H1 (cell line): ENCODE measurements at regions not wholly inside any gene's neighbourhood (a gene's known extent, or its start where the extent isn't known, plus 50 kb on each side); places are given as distances from the start of the nearest gene placed in this dataset.

ENCODE experiments used
- CTCF ChIA-PET: fragments of 300-600 bp; sonication (Branson Sonifier 250); formaldehyde crosslinking; loops from one replicate; lab custom pipeline; 2021; ENCODE audit not compliant: partially characterized antibody; lab: Charles Lee
- POLR2A ChIA-PET: fragments of 300-600 bp; sonication (Branson Sonifier 250); formaldehyde crosslinking; loops from one replicate; lab custom pipeline; 2021; ENCODE audit warnings: inconsistent platforms; ENCODE audit not compliant: partially characterized antibody; lab: Charles Lee
- DNase-seq, 2 experiments: peaks; one replicate each; pipeline versions ENCODE4 v3.0.0 to v3.0.0-alpha.2; 2010 to 2022; ENCODE audit warnings: low spot score in 2 of 2, low read depth in 1 of 2, mixed read lengths in 1 of 2
- FAIRE-seq: peaks from 2 replicates; lab custom pipeline; 2011; peaks lifted over from hg19 to GRCh38; lab: Jason Lieb, UNC
- H2AFZ ChIP-seq: 2 replicates; pipeline ENCODE4 v1.8.1; 2012; ENCODE audit warnings: low read length, inconsistent platforms
- H2AK5ac ChIP-seq: 2 replicates; pipeline ENCODE4 v1.6.1; 2013; ENCODE audit warnings: low read depth, low read length
- H2BK120ac ChIP-seq: replicated peaks from 2 replicates; pipeline ENCODE3; 2013; ENCODE audit warnings: low read depth, low read length, inconsistent platforms
- H2BK12ac ChIP-seq: 2 replicates; pipeline ENCODE4 v1.6.1; 2013; ENCODE audit warnings: low read depth, low read length
- H2BK15ac ChIP-seq: 2 replicates; pipeline ENCODE4 v1.6.1; 2013; ENCODE audit warnings: low read length
- H2BK20ac ChIP-seq: 2 replicates; pipeline ENCODE4 v1.6.1; 2013; ENCODE audit warnings: low read length
- H2BK5ac ChIP-seq: 2 replicates; pipeline ENCODE4 v1.6.1; 2013; ENCODE audit warnings: low read depth, low read length
- H3K14ac ChIP-seq: 2 replicates; pipeline ENCODE4 v1.6.1; 2013; ENCODE audit warnings: inconsistent platforms; ENCODE audit not compliant: insufficient read length
- H3K18ac ChIP-seq: 2 replicates; pipeline ENCODE4 v1.6.1; 2013; ENCODE audit warnings: low read length; ENCODE audit errors: extremely low read depth
- H3K23ac ChIP-seq: 2 replicates; pipeline ENCODE4 v1.6.1; 2013; ENCODE audit warnings: inconsistent platforms; ENCODE audit not compliant: insufficient read length
- H3K23me2 ChIP-seq: 2 replicates; pipeline ENCODE4 v1.6.1; 2013; ENCODE audit warnings: low read depth, low read length
- H3K27ac ChIP-seq: 2 replicates; pipeline ENCODE4 v1.6.1; 2011; ENCODE audit warnings: low read depth, low read length, inconsistent platforms
- H3K27me3 ChIP-seq, 4 experiments: replicated peaks in 1 of 4; 1 replicate in 1 of 4; 2 replicates in 3 of 4; pipeline versions ENCODE4 v1.6.1 to v1.8.1; 2011 to 2013; ENCODE audit warnings: low read length in 3 of 4, mild to moderate bottlenecking in 3 of 4, inconsistent platforms in 2 of 4, mixed read lengths in 2 of 4, moderate library complexity in 1 of 4; ENCODE audit not compliant: control insufficient read depth in 3 of 4, insufficient read depth in 3 of 4; ENCODE audit errors: extremely low read depth in 1 of 4
- H3K36me3 ChIP-seq, 4 experiments: 2 replicates each; pipeline versions ENCODE4 v1.6.1 to v1.8.1; 2011 to 2013; ENCODE audit warnings: mild to moderate bottlenecking in 4 of 4, low read length in 3 of 4, moderate library complexity in 2 of 4, control low read depth in 1 of 4, inconsistent platforms in 1 of 4; ENCODE audit not compliant: insufficient read depth in 4 of 4, control insufficient read depth in 2 of 4
- H3K4ac ChIP-seq: replicated peaks from 2 replicates; pipeline ENCODE3; 2013; ENCODE audit warnings: low read length, low read depth, mixed read lengths, inconsistent platforms; ENCODE audit not compliant: insufficient read length
- H3K4me1 ChIP-seq, 4 experiments: replicated peaks in 1 of 4; 1 replicate in 1 of 4; 2 replicates in 3 of 4; pipeline versions ENCODE4 v1.6.1 to v1.8.1; 2011 to 2013; ENCODE audit warnings: low read length in 3 of 4, inconsistent platforms in 2 of 4, mixed read lengths in 1 of 4; ENCODE audit not compliant: insufficient read depth in 4 of 4, control insufficient read depth in 3 of 4
- H3K4me2 ChIP-seq, 2 experiments: 2 replicates each; pipeline versions ENCODE4 v1.6.1 to v1.8.1; 2011 to 2013; ENCODE audit warnings: low read depth in 2 of 2, low read length in 2 of 2, control low read depth in 1 of 2, inconsistent platforms in 1 of 2, mild to moderate bottlenecking in 1 of 2; ENCODE audit not compliant: insufficient read depth in 1 of 2
- H3K4me3 ChIP-seq, 4 experiments: fragments of 200-600, 300-600 bp in 1 of 4; sonication (generic), shearing (Covaris generic), sonication (Bioruptor Twin) in 1 of 4; 2 replicates each; pipeline versions ENCODE4 v1.5.1 to v1.8.1; 2011 to 2016; ENCODE audit warnings: low read length in 4 of 4, low read depth in 3 of 4, control low read depth in 2 of 4, inconsistent platforms in 2 of 4, mild to moderate bottlenecking in 2 of 4, mixed read lengths in 1 of 4, moderate library complexity in 1 of 4; ENCODE audit not compliant: insufficient read depth in 2 of 4; ENCODE audit errors: extremely low read depth in 1 of 4
- H3K56ac ChIP-seq: replicated peaks from 2 replicates; pipeline ENCODE3; 2013; ENCODE audit warnings: low read depth, mild to moderate bottlenecking, mixed read lengths, low read length, inconsistent platforms; ENCODE audit not compliant: insufficient read length
- H3K79me1 ChIP-seq: 2 replicates; pipeline ENCODE4 v1.6.1; 2013; ENCODE audit warnings: low read depth, low read length, control low read depth
- H3K79me2 ChIP-seq, 2 experiments: 2 replicates each; pipeline versions ENCODE4 v1.6.1 to v1.8.1; 2012 to 2013; ENCODE audit warnings: low read length in 2 of 2, mild to moderate bottlenecking in 2 of 2, inconsistent platforms in 1 of 2; ENCODE audit not compliant: insufficient read depth in 2 of 2, control insufficient read depth in 1 of 2
- H3K9ac ChIP-seq, 4 experiments: replicated peaks in 1 of 4; 1 replicate in 1 of 4; 2 replicates in 3 of 4; pipeline versions ENCODE4 v1.6.1 to v1.8.1; 2011 to 2013; ENCODE audit warnings: low read depth in 3 of 4, low read length in 3 of 4, control low read depth in 2 of 4, mild to moderate bottlenecking in 2 of 4, moderate library complexity in 2 of 4, inconsistent platforms in 1 of 4; ENCODE audit errors: extremely low read depth in 1 of 4
- H3K9me3 ChIP-seq, 2 experiments: 2 replicates each; pipeline versions ENCODE4 v1.6.1 to v1.8.1; 2012 to 2013; ENCODE audit warnings: mild to moderate bottlenecking in 2 of 2, moderate library complexity in 2 of 2, control low read depth in 1 of 2, inconsistent platforms in 1 of 2, low read depth in 1 of 2, low read length in 1 of 2, mixed read lengths in 1 of 2; ENCODE audit not compliant: insufficient read depth in 2 of 2
- H4K20me1 ChIP-seq, 2 experiments: replicated peaks in 1 of 2; 2 replicates each; pipeline versions ENCODE3 to v1.8.1; 2011 to 2013; ENCODE audit warnings: inconsistent platforms in 2 of 2, low read length in 2 of 2, mild to moderate bottlenecking in 1 of 2; ENCODE audit not compliant: insufficient read depth in 2 of 2, control insufficient read depth in 1 of 2
- H4K5ac ChIP-seq: 2 replicates; pipeline ENCODE4 v1.6.1; 2013; ENCODE audit warnings: low read length, low read depth, mixed read lengths, inconsistent platforms; ENCODE audit not compliant: insufficient read length
- H4K8ac ChIP-seq: 2 replicates; pipeline ENCODE4 v1.8.0; 2013; ENCODE audit warnings: mild to moderate bottlenecking, moderate library complexity, low read length, inconsistent platforms; ENCODE audit not compliant: insufficient read depth; ENCODE audit errors: extremely low read depth
- H4K91ac ChIP-seq: replicated peaks from 2 replicates; pipeline ENCODE3; 2013; ENCODE audit warnings: low read length, mixed read lengths, inconsistent platforms; ENCODE audit not compliant: insufficient read length
- ATF3 ChIP-seq: IDR thresholded peaks from 2 replicates; pipeline ENCODE4 v1.6.1; 2011; ENCODE audit warnings: low read depth, mild to moderate bottlenecking, low read length; ENCODE audit not compliant: insufficient read depth
- CBX5 ChIP-seq: fragments of 300-800, 300-1000 bp; sonication (generic); IDR thresholded peaks from 2 replicates; pipeline ENCODE4 v1.7.1; 2016; ENCODE audit warnings: antibody characterized with exemption, low read length, low read depth
- CEBPB ChIP-seq: IDR thresholded peaks from 2 replicates; pipeline ENCODE4 v1.6.1; 2012; ENCODE audit warnings: low read depth, low read length
- GTF2F1 ChIP-seq: IDR thresholded peaks from 2 replicates; pipeline ENCODE4 v1.6.1; 2012; ENCODE audit warnings: low read depth, low read length, improper control_type of control experiment, borderline replicate concordance
- HDAC2 ChIP-seq, 2 experiments: fragments of 300-600 bp in 1 of 2; sonication (generic) in 1 of 2; IDR thresholded peaks; 2 replicates each; pipeline ENCODE4 v1.6.1; 2011 to 2012; ENCODE audit warnings: low read depth in 2 of 2, low read length in 2 of 2, mild to moderate bottlenecking in 2 of 2, moderate library complexity in 2 of 2, borderline replicate concordance in 1 of 2, inconsistent platforms in 1 of 2
- JUN ChIP-seq: IDR thresholded peaks from 2 replicates; pipeline ENCODE4 v1.6.1; 2011; ENCODE audit warnings: low read depth, mild to moderate bottlenecking, improper control_type of control experiment, low read length
- KDM1A ChIP-seq: fragments of 200-600, 300-600 bp; sonication (generic); IDR thresholded peaks from 2 replicates; pipeline ENCODE4 v1.7.1; 2016; ENCODE audit warnings: mild to moderate bottlenecking, low read length, borderline replicate concordance
- POLR2AphosphoS5 ChIP-seq: IDR thresholded peaks from 2 replicates; pipeline ENCODE4 v1.6.1; 2011; ENCODE audit warnings: low read depth, low read length
- RBBP5 ChIP-seq: IDR thresholded peaks from 2 replicates; pipeline ENCODE4 v1.7.1; 2012; ENCODE audit warnings: low read depth, mild to moderate bottlenecking, inconsistent platforms, low read length, moderate library complexity, borderline replicate concordance
- SRF ChIP-seq: IDR thresholded peaks from 2 replicates; pipeline ENCODE4 v1.6.1; 2011; ENCODE audit warnings: mild to moderate bottlenecking, low read depth, low read length, moderate library complexity
- TAF1 ChIP-seq: IDR thresholded peaks from 2 replicates; pipeline ENCODE4 v1.6.1; 2011; ENCODE audit warnings: mild to moderate bottlenecking, low read depth, low read length
- TEAD4 ChIP-seq: IDR thresholded peaks from 2 replicates; pipeline ENCODE4 v1.6.1; 2012; ENCODE audit warnings: low read depth, low read length, inconsistent platforms, mixed read lengths
- WGBS, 2 experiments: shearing (Covaris generic) in 1 of 2; methylation state at CpG; one replicate each; pipeline versions ENCODE4 v1.1.6 to v1.1.7; 2013 to 2015; ENCODE audit warnings: low lambda C conversion rate in 2 of 2, mixed read lengths in 2 of 2, inconsistent platforms in 1 of 2, low coverage in 1 of 2, missing lambda C conversion rate in 1 of 2; ENCODE audit not compliant: insufficient replicate concordance in 2 of 2, insufficient coverage in 1 of 2, insufficient read length in 1 of 2; ENCODE audit errors: extremely low coverage in 1 of 2, missing lambda C conversion rate in 1 of 2; 5-methylcytosine and 5-hydroxymethylcytosine counted together

- Histone ChIP-seq H3K9me3 (no peaks in the 10 kb centered on the region), H2AFZ (no peak overlapping the region), H3K9ac (no peak overlapping the region), H4K91ac (no peak overlapping the region), H3K27me3 (no peaks in the 10 kb centered on the region), H3K79me2 (no peaks in the 10 kb centered on the region), H2BK120ac (no peak overlapping the region), H3K4me2 (no peak overlapping the region), H2BK20ac (no peak overlapping the region), H3K36me3 (no peaks in the 10 kb centered on the region), H3K4me3 (no peak overlapping the region), H3K4ac (no peak overlapping the region), H4K20me1 (no peaks in the 10 kb centered on the region), H3K23me2 (no peaks in the 10 kb centered on the region), H3K27ac (no peak overlapping the region), H3K14ac (no peak overlapping the region), H2AK5ac (no peak overlapping the region), H4K8ac (no peak overlapping the region), H2BK12ac (no peak overlapping the region), H3K79me1 (no peaks in the 10 kb centered on the region), H4K5ac (no peak overlapping the region), H3K23ac (no peak overlapping the region), H3K18ac (no peak overlapping the region), H3K4me1 (no peaks in the 10 kb centered on the region), H2BK5ac (no peak overlapping the region), H2BK15ac (no peak overlapping the region)
- no peak for FAIRE-seq
- WGBS, 2 experiments, result 96% methylated on average over 1 of the region's 1 CpG; no CpG with 5 or more reads in 1 of the 2 experiments
- POLR2A ChIA-PET, result no interaction called here
- CTCF ChIA-PET, result interaction anchor here (1.4 kb wide), 1 partner anchor 14 kb away, joined by 3 read pairs; no protein-coding TSS in a partner anchor
- TF ChIP-seq GTF2F1 (no peak), ATF3 (no peak), KDM1A (no peak), HDAC2 (IDR thresholded peaks at IDR 0.05; ENCODE audit: borderline replicate concordance in 1 of 2, low read depth in 2 of 2, low read length in 2 of 2) (no peak), POLR2AphosphoS5 (no peak), TEAD4 (no peak), JUN (no peak), SRF (no peak), CBX5 (no peak), RBBP5 (no peak), TAF1 (no peak), CEBPB (no peak)
- TF ChIP-seq, all 59 proteins: peak for 0
- no peak overlapping the region for H3K56ac ChIP-seq
- no peak for DNase-seq
These were observed 88.3 kb upstream of the FRMD4B start for GRCh38 chr3:69474186-69474585.
